ENCODE measurements at regions not wholly inside any gene's neighbourhood (a gene's known extent, or its start where the extent isn't known, plus 50 kb on each side); places are given as distances from the start of the nearest gene placed in this dataset.

DNA sequence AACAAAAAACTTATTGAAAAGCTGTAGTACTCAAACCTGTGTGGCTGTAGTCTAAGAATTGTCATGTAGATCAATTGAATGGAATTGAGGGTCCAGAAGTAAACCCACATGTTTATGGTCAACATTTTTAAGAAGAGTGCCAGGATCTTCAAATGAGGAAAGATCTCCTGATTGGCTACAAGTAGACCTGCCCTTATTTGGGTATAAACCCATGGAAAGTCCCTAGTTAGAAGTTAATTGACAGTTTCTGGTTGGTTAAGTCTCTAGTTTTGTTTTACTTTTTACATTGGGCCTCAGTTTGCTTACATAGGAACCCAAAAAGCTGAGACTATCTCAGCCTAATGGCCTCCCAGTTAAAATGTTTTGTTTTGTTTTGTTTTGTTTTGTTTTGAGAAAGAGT lies 91.9 kb upstream of the RESF1 start:
- no peak for DNase-seq

DNA sequence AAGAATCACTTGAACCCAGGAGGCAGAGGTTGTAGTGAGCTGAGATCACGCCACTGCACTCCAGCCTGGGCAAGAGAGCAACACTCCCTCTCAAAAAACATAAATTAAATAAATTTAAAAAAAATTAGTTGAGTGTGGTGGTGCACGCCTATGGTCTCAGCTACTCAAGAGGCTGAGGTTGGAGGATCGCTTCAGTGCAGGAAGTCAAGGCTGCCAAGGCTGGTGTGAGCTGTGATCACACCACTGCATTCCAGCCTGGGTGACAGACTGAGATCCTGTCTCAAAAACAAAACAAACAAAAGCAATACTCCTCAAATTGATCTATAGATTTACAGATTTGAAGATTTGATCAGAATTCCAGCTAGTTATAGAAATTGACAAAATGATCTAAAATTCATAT lies 92.7 kb upstream of the RESF1 start:
- no peak for DNase-seq

DNA sequence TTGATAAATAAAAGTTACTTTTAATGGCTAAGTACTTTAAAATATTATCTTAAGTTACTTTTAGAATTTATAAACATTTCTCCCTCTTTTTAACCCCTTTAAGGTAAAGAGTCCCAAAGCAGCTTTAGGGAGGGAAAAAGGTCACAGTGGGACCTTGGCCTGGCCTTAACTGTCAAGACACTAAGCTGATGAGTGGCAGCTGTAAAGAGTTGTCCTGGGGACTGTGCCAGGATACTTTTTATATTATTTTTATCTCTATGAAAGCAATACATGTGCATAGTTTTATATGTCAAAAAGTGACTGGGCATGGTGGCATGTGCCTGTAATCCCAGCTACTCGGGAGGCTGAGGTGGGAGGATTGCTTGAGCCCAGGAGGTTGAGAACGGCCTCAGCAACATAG lies 94.2 kb upstream of the RESF1 start:
- no peak for DNase-seq

DNA sequence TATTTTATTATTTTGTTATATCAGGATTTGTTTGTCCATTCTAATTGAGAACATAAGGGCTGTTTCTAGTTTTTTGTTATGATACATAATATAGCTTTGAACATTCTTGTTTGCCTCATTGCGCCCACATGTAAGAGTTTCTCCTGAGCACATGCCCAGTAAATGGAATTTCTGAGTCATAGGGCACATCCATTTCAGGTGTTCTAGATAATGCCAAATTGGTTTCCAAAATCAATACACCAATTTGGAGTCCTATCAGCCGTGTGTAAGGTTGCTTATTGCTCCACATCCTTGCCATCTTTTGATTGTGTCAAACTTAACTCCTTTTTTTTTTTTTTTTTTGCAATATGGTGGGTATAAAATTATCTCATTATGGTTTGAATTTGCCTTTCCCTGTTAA lies 97.9 kb upstream of the RESF1 start:
- no peak for DNase-seq

DNA sequence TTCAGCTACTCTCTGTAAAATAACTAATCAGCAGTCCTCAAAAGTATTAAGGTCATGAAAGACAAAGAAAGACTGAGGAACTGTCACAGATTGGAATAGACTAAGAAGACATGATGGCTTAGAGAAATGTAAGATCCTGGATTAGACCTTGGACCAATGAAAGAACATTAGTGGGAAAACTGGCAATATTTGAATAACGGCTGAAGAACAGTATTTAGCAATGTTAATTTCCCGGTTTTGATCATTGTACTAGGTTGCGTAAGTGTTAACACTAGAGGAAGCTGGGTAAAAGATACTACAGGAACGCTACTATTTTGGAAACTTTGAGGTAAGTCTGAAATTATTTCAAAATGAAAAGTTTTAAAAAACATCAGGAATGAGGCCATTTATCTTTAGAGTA lies 98.8 kb upstream of the RESF1 start:
- DNase-seq, result no peak

DNA sequence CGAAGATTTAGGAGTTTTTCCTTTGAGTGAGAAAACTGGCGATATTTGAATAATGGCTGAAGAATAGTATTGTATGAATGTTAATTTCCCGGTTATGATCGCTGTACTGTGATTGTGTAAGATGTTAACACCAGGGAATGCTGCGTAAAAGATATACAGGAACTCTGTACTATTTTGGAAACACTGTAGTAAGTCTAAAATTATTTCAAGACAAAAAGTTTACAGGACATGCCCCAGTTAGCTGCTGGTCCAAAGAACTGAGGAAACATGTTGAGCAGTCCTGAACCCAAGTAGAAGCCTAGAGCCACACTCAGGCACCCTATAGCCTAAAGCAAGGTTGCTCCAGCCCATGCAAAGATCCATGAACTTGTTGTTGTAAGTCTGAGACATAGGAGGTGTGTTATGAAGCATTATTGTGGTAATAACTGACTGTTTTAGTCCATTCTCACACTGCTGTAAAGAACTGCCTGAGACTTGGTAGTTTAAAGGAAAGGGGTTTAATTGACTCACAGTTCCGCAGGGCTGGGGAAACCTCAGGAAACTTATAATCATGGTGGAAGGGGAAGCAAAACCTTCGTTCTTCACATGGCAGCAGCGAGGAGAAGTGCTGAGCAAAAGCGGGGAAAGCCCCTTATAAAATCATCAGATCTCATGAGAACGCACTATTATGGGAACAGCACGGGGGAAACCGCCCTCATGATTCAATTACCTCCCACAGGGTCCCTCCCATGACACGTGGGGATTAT lies 99.8 kb upstream of the RESF1 start:
- peak in 1 of 2 donors; percentile 58 for DNase-seq

DNA sequence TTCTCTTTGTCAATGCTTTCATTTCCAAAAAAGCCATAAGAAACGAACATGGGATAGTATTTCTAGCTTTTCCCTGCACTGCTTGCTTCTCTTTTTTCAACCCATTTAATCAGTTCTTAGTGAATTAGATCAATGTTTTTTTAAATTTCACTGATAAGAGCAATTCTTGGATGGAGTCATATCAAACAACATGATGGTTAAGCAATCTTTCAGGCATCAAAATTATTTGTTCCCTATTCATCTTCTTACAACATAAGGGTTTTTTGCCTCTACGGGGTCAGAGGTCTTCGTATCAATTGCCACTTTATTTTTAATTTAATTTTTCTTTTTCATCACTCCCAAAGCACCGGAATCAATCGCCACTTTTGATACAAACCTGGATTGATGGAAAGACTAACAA lies 103.8 kb upstream of the RESF1 start:
- no peak for DNase-seq

DNA sequence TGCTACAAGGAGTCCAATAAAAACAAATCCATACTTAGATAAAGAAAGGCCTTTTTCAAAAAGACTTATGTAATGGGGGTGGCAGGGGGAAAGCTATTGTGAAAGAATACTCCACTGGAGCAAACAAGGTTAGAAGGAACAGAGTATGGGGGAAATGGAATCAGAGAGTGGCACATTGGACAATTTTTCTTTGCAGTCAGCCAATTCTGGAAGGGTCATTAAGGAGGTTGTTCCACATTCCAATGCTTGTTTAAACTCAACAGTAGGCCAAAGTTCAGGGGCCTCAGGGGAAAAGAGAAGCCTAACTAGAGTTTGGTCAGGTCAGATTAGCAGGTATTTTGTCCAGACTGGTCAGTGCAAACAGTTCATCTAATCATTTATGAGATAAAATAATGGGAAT lies 105.2 kb upstream of the RESF1 start:
- DNase-seq, result no peak

DNA sequence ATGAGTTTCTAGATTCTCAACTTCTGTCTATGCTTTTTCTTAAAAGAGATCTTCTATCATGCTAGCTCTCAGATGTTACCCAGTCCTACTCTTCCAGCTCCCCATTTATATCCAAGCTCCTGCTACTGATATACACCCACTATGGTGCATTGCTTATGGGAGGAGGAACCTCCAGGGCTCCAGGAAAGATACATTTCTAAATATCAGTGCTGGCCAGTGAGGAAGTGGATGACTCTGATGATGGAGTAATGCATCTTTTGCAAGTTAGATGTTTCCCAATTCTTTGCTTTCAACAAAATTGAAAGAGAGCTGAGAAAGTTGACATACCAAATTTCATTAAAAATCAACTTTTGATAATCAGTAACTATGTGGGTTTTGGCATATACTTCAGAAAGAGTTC lies 105.7 kb upstream of the RESF1 start:
- no peak for DNase-seq

DNA sequence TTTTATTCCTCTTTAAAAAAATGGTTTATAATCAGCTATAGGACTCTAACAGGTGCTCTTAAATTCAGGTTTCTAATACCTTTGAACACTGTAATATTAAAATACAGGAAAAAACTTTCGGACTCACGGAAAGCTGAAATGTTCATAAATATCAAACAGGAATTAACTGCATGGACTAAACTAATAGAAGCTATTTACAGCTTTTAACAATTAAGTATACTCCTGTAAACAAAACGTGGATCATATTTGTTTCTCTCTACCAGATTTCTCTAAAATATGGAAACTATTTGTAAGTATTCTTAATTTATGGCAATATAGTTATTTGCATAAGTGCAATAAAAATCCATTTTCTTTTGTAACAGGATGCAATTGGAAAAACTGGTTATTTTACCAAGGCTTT lies 108.9 kb upstream of the RESF1 start:
- DNase-seq, result no peak

DNA sequence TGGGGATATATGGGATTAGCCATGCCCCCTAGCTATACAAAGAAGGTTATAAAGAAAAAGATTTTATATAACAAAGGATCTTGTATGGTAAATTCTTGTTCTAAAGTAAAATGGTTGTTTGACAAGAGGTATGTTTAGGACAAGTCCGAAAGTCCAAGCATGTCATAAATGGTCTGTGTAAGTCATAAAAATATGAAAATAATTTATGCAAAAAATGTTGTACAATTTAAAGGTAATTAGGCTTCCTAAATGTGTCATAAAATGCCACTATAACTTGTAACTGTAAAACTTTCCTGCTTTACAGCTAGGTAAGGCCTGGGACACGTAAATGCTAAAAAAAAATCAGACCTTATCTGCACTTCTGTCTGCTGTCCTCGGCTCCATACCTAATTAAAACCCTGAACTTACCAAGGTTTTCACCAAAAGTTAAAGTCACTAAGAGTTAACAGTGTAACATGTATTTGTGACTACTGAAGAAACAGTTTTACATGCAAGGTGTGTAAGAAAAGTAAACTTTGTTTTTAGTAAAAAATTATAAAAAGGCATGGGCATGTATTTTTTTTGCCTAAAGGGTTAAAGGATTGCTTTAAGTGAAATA lies 110.0 kb upstream of the RESF1 start:
- no peak for DNase-seq

DNA sequence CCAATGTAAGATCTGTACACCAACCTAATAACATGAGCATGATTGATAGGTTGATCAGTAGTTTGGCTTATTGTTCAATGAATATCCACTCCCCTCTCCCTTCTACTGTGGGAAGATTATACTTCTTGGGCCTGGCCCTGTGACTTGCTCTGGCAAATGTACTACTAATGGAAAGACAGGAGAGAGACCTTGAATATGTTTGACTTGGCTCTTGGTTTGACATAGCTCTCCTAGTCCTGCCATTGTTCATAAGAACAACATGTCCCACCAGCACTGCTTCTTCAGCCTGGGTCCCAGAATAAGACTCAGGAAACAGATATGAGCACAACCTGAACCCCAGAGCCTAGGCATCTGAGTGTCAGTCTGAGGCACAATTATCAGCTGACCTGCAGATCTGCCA lies 112.8 kb upstream of the RESF1 start:
- no peak for DNase-seq

DNA sequence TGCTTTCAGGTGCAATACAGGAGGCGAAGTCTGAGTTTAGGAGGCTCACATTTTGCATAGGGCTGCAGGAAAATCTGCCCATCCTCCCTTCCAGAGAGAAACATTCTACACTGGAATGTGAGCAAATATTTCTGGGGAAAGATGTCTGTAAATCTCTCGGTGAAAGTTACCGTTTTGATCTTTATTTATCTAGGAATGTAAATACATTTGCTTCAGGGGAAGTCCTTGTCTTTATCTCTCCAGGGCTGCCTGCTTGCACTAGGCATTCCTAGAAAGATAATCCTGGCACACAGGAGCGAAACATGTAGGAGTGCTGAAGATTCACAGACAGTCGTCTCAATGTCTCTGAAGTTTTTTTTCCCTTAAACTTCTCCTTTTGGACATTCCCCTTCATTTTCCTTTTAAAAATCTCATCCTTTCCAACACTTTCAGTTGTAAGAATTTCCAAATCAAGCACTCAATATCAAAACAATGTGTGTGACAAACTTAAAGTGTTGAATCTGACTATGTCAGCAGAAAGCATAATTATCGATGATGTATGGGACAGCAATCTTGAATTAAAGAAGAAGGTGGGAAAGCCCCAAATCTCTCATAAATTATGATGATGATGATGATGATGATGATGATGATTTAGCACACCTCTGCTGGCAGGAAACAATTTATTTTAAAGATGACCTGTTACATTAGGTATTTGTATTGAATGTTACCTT lies 113.4 kb upstream of the RESF1 start:
- DNase-seq, result no peak

DNA sequence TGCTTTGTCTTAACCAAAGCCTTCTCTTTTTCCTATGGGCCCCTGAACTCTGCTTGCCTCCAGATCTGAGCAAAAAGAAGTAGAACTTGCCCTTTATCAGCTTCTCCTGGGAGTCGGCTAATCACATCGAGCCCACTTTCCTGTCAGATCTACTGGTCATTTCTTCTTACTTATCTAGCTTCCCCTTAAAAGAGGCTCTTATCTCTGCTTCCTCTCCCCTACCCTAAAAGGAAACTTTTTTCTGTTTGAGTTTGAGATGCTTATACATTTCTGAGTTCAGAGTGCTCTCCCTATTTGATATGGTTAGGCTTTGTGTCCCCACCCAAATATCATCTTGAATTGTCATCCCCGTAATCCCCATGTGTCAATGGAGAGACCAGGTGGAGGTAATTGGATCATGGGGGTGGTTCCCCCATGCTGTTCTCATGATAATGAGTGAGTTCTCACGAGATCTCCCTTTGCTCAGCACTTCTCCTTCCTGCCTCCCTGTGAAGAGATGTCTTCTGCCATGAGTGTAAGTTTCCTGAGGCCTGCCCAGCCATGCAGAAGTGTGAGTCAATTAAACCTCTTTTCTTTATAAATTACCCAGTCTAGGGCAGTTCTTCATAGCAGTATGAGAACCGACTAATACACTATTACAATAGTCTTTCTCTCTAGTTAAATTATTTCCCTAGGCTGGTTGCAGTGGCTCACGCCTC lies 114.7 kb upstream of the AMN1 start:
- no peak for DNase-seq

DNA sequence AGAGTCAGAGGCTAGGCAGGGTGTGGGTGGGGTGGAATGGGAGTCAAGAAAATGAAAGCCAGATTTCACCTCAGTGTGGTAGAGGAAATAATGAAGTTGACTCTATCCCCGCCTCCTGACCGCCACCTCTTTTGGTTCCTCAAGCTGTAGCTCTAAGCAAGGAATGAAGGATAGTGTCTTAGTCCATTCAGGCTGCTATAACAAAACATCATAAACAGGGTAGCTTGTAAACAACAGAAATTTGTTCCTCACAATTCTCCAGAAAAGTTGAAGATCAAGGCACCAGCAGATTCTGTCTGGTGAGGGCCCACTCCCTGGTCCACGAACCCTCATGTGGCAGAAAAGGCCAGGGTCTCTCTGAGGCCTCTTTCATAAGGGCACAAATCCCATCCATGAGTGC lies 109.1 kb upstream of the AMN1 start:
- no peak for DNase-seq

DNA sequence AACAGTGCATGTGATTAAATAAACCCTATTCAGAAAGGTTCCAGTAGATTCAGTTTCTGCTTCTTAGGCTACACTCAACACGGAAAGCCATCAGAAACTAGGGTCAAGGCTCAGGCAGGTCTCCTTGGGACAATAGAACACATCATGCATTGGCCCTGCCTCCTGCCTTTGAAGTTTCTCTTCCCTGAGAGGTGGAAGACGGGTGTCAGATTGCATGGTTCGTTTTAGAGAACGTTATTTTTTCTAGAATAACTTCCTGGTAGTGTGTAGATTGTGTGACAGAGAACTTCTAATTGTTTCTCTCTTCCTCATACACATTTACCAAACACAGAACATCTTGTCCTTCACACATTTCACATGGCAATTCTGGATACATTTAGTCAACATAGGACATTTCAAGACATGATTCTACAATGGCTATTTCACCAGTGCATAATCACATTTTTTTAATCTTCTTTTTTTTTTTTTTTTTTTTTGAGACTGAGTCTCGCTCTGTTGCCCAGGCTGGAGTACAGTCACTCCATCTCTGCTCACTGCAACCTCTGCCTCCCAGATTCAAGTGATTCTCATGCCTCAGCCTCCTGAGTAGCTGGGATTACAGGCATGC lies 106.6 kb upstream of the AMN1 start:
- DNase-seq, result no peak

DNA sequence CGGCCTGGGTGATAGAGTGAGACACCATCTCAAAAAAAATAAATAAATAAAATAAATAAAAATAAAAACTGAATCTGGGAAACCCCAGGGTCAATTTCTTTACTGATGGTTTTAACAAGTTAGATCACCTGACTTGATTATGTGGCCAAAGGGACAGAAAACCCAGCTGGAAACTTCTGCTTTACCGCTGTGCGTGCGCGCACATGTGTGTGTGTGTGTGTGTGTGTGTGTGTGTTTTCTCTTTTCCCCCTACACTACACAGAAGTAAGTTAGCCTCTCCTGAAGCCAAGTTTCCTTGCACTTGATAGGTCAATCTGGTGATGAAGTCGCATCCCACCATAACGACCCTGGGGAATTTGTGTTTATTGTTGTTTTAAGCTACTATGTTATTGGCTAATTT lies 105.3 kb upstream of the AMN1 start:
- no peak for DNase-seq

DNA sequence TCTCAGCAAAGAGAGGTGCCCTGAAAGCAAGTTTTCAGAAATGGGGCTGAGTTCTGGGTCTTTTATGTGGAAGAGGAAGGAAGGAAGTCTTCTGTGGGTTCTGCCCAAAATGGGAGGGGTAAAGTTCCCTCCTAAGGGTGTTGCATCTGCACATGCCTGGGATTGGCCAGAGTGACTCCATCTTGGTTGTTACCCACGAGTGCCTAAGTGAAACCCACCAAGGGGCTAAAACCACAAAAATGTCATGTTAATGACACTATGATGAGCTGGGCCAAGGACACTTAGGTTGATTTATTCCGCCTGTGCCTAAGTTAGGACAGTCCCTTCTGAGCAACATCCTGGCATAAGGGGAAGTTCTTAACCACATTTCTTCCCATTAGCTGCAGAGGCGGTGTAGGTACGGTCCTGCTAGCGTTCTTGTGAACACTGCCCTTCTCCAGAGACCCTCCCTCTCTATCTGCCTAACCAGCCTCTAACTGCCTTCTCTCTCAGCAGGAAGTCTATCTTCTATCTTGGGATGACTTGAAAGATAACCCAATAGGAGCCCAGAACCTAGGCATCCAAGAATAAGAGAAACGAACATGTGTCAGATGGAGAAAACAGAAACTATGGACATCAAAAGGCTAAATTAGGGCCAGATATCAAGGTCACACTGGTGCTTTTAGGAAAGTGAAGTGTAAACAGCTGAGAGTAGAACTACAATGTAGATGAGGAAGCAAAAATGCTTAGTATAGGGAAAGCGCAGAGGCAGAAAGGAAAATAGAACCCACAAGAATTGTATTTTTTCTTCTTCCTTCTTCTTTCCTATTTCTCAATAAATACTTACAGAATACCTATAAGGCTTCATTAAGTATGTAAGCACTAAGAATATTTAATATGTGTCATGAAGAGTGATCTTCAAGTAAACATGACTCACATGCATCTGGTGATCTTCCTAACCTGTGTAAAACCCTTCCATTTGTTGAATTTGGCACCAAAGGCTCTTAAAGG lies 104.2 kb upstream of the AMN1 start:
- peak; percentile 62 to 64 for DNase-seq

DNA sequence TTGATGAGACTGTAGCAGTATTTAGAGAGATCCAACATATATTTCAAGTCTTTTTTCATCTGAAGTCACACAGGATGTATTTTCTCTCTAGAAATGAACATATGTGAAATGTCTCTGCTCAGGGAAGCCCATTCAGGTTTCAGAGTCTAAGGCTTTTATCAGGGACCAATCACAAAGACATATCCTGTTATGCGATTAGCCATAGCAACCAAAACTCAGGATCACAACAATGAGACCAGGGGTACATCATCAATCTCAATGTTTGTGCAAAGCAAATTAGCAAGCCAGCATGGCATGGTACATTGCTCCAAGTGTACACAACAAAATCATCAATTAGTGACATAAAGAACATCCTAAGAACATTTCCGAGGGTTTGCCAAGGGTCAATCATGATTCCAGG lies 99.2 kb upstream of the AMN1 start:
- DNase-seq, result peak in 1 of 2 donors; percentile 10

DNA sequence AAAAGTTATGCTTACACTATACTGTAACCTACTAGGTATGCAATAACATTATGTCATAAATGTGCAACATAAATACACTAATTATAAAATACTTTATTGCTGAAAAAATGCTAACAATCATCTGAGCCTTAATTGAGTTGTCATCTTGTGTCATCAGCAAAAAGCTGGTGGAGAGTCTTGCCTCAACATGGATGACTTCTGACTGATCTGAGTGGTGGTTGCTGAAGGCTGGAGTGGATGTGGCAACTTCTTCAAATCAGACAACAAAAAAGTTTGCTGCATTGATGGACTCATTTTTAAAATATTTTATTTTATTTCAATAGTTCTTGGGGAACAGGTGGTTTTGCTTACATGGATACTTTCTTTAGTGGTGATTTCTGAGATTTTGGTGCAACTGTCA lies 93.9 kb upstream of the AMN1 start:
- DNase-seq, result no peak

DNA sequence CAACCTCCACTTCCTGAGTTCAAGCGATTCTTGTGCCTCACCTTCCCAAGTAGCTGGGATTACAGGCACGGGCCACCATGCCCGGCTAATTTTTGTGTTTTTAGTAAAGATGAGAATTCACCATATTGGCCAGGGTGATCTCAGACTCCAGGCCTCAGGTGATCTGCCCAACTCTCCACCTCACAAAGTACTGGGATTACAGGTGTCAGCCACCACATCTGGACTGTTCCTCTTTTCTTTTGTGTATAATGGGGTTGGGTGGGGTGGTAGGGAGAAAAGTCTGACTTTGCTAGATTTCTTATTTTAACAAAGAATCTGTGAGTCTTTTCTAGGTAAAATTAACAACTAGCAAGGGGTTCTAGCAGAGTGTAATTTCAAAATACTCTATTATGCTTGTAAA lies 92.7 kb upstream of the AMN1 start:
- no peak for DNase-seq

DNA sequence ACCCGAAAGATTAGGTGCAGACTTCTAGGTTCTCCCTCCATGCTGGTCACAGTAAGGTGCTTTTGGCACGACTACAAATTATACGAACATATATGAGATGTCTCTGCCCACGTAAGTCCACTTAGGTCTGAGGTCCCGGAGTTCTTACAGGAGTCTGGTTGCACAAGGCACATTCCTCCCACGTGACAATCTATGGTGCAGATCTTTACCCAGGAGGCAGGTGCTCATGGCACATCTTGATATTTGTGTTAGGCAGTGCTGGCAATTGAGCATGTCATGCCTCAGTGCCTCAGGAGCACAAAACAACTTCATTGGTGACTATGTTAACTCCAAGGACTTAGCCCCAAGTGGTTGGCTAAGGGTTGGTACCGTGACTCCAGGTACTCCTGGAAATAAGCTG lies 92.0 kb upstream of the AMN1 start:
- no peak for DNase-seq

All from CD4-positive, alpha-beta T cell treated with Interleukin-1 beta for 1 hour (primary cell).